HG03108 (cell line): ENCODE measurements at regions not wholly inside any gene's neighbourhood (a gene's known extent, or its start where the extent isn't known, plus 50 kb on each side); places are given as distances from the start of the nearest gene placed in this dataset.

Source experiments
- ATAC-seq: cut with Tn5 transposase; IDR thresholded peaks from one replicate; pipeline ENCODE4 v1.9.1; 2021; ENCODE audit warnings: moderate library complexity; ENCODE audit not compliant: unreplicated experiment

GRCh38 chr7:132672200-132672990, 96.1 kb upstream of the PLXNA4 start:
- no peak for ATAC-seq

GRCh38 chr7:132666774-132667172, 90.5 kb upstream of the PLXNA4 start:
- no peak for ATAC-seq

- ATAC-seq, result no peak
These were observed 90.0 kb upstream of the PLXNA4 start for GRCh38 chr7:132666071-132666773.

- ATAC-seq, result no peak
These were observed 80.8 kb upstream of the PLXNA4 start for GRCh38 chr7:132656846-132657776.

- ATAC-seq, result no peak
These were observed 80.1 kb upstream of the PLXNA4 start for GRCh38 chr7:132656341-132656740.

- peak; percentile 35 for ATAC-seq
These were observed 79.0 kb upstream of the PLXNA4 start for GRCh38 chr7:132655131-132655727.

GRCh38 chr7:132654150-132654549, 77.9 kb upstream of the PLXNA4 start:
- ATAC-seq, result peak; percentile 68

GRCh38 chr7:132653366-132653930, 77.2 kb upstream of the PLXNA4 start:
- ATAC-seq, result peak; percentile 34

DNA sequence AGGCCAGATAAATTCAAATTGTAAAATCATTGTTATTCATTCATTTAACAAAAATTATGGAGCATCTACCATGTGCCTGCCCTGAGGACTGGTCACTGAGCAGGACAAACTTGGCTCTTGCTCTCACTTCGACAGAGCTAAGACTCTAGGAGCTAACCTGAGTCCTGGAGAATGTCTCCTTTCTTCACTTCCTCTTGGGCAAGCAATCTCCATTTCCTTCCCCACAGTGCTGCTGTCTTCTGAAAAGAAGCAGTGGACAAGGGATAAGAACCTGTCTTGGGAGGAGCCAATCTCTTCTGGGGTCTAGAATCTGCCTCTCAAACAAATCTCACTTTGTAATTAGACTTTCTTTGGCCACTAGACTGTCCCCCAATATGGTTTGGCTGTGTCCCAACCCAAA, 76.2 kb upstream of the PLXNA4 start:
- ATAC-seq, result no peak

DNA sequence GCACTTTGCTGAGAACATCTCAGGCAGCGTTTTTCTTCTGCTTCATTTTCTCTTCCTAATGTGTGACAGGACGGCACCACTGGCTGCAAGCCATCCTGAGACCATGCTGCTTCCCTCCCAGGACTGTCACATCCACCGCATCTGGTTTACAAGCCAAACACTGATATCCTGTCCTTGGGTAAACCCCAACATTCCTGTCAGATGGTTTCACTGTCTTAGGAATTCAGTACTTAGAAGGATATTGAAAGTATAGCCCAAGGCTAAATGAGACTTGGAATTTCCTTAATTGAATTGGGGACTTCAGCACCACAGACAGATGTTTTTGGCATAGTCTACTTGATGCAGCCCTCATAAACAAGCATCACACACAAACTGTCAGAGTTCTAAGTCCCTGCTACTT, 74.2 kb upstream of the PLXNA4 start:
- no peak for ATAC-seq

DNA sequence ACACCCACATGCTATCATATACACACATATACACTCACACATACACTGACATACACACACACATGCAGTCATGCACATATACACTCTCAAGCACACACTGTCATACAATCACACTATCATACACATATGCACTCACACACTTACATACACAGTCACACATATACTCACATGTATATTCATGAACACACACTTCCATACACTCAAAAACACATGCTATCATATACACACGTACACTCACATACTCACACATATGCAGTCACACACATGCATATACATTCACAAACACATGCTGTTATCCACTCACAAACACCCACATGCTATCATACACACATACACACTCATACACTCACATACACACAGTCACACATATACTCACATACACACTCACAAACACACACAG, 71.0 kb upstream of the PLXNA4 start:
- ATAC-seq, result no peak

- ATAC-seq, result no peak
These were observed 69.8 kb upstream of the PLXNA4 start for GRCh38 chr7:132646052-132646451.

DNA sequence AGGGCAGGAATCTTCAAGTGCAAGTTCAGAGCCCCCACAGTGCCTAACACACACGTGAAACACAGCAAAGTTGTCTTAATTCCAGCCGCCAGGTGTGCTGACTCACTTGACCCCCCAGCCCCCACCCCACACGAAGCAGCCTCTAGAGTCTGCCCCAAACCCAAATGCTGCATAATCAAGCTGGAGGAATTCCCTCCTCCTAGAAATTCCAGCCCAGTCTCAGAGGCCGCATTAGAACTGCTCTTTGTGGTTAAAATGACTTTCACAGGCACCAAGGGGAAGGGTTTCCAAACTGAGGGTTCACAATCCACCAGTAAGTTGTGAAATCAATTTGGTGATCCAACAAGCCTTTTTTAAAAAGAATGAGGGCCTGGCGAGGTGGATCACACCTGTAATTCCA, 67.0 kb upstream of the PLXNA4 start:
- no peak for ATAC-seq

DNA sequence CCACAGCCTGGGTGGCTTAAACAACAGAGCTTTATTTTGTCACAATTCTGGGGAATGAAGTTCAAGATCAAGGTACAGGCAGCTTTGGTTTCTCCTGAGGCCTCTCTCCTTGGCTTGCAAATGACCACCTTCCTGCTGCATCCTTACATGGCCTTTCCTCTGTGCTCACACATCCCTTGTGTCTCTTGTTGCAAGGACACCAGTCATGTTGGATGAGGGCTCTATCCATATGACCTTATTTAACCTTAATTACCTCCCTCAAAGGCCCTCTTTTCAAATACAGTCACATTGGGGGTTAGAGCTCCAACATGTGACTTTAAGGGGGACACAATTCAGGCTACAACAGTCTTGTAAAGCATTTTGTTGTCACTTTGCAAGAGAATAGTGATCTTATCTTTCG, 65.0 kb upstream of the PLXNA4 start:
- no peak for ATAC-seq

DNA sequence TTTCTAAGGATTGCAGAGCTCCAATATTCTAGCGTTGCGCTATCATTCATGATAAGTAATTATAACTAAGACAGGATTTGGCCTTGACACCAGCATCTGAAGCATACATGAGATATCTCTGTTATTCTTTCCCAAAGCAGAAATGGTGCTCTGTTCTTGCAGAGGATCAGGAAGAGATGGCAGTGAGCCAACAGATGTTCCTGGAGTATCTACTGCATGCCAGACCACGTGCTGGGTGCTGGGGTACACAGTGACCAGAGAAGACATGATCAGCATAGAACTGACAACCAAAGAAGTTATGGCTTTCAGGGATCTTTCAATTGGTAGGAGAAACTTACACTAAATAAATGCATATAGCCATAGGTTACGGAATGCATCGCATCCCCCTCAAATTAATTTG, 63.7 kb upstream of the PLXNA4 start:
- ATAC-seq, result no peak

DNA sequence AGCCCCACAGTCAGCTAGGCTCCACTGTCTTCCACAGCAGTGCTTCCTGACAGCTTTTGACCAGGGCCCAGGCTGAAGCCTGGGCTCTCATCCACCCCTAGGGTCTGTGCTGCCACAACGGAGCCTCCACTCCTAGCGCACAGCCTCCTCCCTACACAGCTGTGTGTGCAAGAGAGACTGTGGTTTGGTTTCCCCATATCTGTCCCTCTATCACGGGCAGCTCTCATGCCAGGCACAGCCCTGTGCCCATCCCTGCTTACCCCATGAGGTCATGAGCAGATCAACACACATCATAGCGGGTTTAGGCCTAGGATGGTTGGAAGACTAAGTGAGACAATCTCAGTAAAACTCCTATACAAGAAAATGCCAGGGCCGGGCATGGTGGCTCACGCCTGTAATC, 61.7 kb upstream of the PLXNA4 start:
- ATAC-seq, result no peak

DNA sequence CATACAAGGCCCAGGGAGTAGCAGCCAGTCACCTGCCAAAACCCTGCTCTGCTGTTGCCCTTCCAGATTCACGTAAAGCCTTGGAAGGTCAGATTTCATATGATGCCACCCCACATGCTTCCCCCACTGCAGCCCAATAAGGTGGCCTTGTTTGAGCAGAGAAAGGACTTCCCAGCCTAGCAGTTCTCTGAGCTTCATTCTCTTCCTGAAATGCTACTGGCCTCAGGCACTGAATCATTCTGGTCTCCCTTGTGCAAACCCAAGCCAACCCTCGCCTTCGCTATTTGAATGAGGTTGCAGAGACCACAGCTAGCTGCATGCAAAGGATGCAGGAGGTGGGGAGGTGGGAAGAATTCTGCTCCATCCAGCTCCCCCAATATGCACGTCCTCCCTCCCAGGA, 60.3 kb upstream of the PLXNA4 start:
- no peak for ATAC-seq

DNA sequence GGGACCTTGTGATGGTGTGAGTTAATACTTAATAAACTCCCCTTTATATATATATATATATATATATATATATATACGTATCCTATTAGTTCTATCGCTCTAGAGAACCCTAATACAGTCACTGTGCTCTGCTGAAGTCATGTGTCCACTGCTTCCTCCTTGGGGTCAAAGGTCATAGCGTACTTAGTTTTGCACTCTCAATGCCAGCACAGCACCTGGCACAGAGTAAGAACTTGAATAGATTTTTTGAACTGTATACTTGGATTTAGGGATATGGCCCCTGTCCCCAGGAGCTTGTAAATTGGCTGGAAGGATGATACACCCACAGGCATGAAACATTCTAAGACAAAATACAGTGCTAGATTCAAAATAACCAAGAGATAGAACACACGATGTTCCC, 58.9 kb upstream of the PLXNA4 start:
- ATAC-seq, result no peak

DNA sequence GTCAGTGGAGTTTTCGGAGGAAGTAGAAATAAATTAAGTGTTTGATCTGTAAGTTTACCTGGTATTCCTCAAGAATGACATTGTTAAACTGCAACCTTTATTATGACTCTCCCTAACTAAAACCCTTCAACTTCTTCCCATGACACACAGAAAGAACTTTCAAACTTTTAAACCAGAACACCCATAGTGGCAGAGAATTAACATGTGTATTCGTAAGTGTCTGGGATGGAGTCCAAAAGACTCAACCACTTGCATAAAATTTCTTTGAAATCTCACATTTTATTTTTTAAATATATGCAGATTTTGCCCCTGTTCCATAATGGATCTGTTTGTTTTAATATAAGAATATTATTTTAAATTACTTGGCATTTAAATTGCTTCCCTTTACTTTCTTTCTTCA, 54.6 kb upstream of the PLXNA4 start:
- ATAC-seq, result no peak
